ENCODE measurements at regions not wholly inside any gene's neighbourhood (a gene's known extent, or its start where the extent isn't known, plus 50 kb on each side); places are given as distances from the start of the nearest gene placed in this dataset.

- Histone ChIP-seq H3K27me3 (replicated peaks; ENCODE audit: control insufficient read depth, insufficient read depth, low read length) (peaks cover 1% of the 10 kb centered on the region; the same call in 1 of the 2 replicates), H3K36me3 (ENCODE audit: control insufficient read depth, insufficient read depth, low read length) (no peaks in the 10 kb centered on the region), H3K4me1 (no peaks in the 10 kb centered on the region), H3K9me3 (no peaks in the 10 kb centered on the region), H3K4me3 (ENCODE audit: low read depth, low read length) (no peak overlapping the region)
- no peaks in the 10 kb centered on the region for H3K4me1 Mint-ChIP-seq (ENCODE audit: low read depth, unreplicated experiment)
- BruUV-seq (replicated peaks): no TSS peak
- ChIA-PET CTCF (no interaction called here), POLR2A (no interaction called here)
- no peaks in the 10 kb centered on the region for H3K9me3 Mint-ChIP-seq (ENCODE audit: unreplicated experiment)
- H3K4me3 Mint-ChIP-seq (ENCODE audit: unreplicated experiment): no peak overlapping the region
- peaks cover 24% of the 10 kb centered on the region for H3K27me3 Mint-ChIP-seq (ENCODE audit: insufficient read depth, unreplicated experiment)
- no peak for TF ChIP-seq CTCF (IDR thresholded peaks at IDR 0.05; ENCODE audit: insufficient read depth in 1 of 2, low read depth in 1 of 2, low read length in 1 of 2, severe bottlenecking in 1 of 2, unreplicated experiment in 1 of 2)
- H3K36me3 Mint-ChIP-seq (ENCODE audit: insufficient read depth, unreplicated experiment): no peaks in the 10 kb centered on the region
- no peak overlapping the region for H3K27ac Mint-ChIP-seq (ENCODE audit: unreplicated experiment)
- intact Hi-C loops (cut with micrococcal nuclease; ENCODE audit: unreplicated experiment): no loop called here
- DNase-seq: no peak
Measured at GRCh38 chr1:240709676-240710075, 97.7 kb upstream of the GREM2 start.

- Histone ChIP-seq H3K4me1 (no peaks in the 10 kb centered on the region), H3K36me3 (ENCODE audit: control insufficient read depth, insufficient read depth, low read length) (no peaks in the 10 kb centered on the region), H3K9me3 (no peaks in the 10 kb centered on the region; the same call in 1 of the 2 replicates), H3K27me3 (replicated peaks; ENCODE audit: control insufficient read depth, insufficient read depth, low read length) (peaks cover 1% of the 10 kb centered on the region; the same call in 1 of the 2 replicates), H3K4me3 (ENCODE audit: low read depth, low read length) (no peak overlapping the region)
- H3K4me3 Mint-ChIP-seq (ENCODE audit: unreplicated experiment): no peak overlapping the region
- BruUV-seq (replicated peaks): no TSS peak
- intact Hi-C loops (cut with micrococcal nuclease; ENCODE audit: unreplicated experiment): no loop called here
- no peaks in the 10 kb centered on the region for H3K36me3 Mint-ChIP-seq (ENCODE audit: insufficient read depth, unreplicated experiment)
- ChIA-PET POLR2A (no interaction called here), CTCF (no interaction called here)
- no peaks in the 10 kb centered on the region for H3K4me1 Mint-ChIP-seq (ENCODE audit: low read depth, unreplicated experiment)
- no peak overlapping the region for H3K27ac Mint-ChIP-seq (ENCODE audit: unreplicated experiment)
- peaks cover 25% of the 10 kb centered on the region for H3K27me3 Mint-ChIP-seq (ENCODE audit: insufficient read depth, unreplicated experiment)
- no peak for TF ChIP-seq CTCF (IDR thresholded peaks at IDR 0.05; ENCODE audit: insufficient read depth in 1 of 2, low read depth in 1 of 2, low read length in 1 of 2, severe bottlenecking in 1 of 2, unreplicated experiment in 1 of 2)
- DNase-seq: no peak
- no peaks in the 10 kb centered on the region for H3K9me3 Mint-ChIP-seq (ENCODE audit: unreplicated experiment)
Measured at GRCh38 chr1:240706150-240706935, 94.4 kb upstream of the GREM2 start.

- DNase-seq: no peak
- Histone ChIP-seq H3K4me3 (ENCODE audit: low read depth, low read length) (no peak overlapping the region), H3K9me3 (no peaks in the 10 kb centered on the region; the same call in 1 of the 2 replicates), H3K27me3 (replicated peaks; ENCODE audit: control insufficient read depth, insufficient read depth, low read length) (peaks cover 1% of the 10 kb centered on the region; the same call in 1 of the 2 replicates), H3K4me1 (no peaks in the 10 kb centered on the region), H3K36me3 (ENCODE audit: control insufficient read depth, insufficient read depth, low read length) (no peaks in the 10 kb centered on the region)
- Mint-ChIP-seq H3K9me3 (ENCODE audit: unreplicated experiment) (no peaks in the 10 kb centered on the region), H3K27me3 (ENCODE audit: insufficient read depth, unreplicated experiment) (peaks cover 19% of the 10 kb centered on the region), H3K4me3 (ENCODE audit: unreplicated experiment) (no peak overlapping the region), H3K4me1 (ENCODE audit: low read depth, unreplicated experiment) (no peaks in the 10 kb centered on the region), H3K27ac (ENCODE audit: unreplicated experiment) (no peak overlapping the region), H3K36me3 (ENCODE audit: insufficient read depth, unreplicated experiment) (no peaks in the 10 kb centered on the region)
- ChIA-PET POLR2A (no interaction called here), CTCF (no interaction called here)
- TF ChIP-seq CTCF (IDR thresholded peaks at IDR 0.05; ENCODE audit: insufficient read depth in 1 of 2, low read depth in 1 of 2, low read length in 1 of 2, severe bottlenecking in 1 of 2, unreplicated experiment in 1 of 2): no peak
- BruUV-seq (replicated peaks): no TSS peak
- intact Hi-C loops (cut with micrococcal nuclease; ENCODE audit: unreplicated experiment): no loop called here
Measured at GRCh38 chr1:240705579-240705978, 93.6 kb upstream of the GREM2 start.

Data from Caco-2 (cell line).